WTC11 (cell line): ENCODE measurements at regions not wholly inside any gene's neighbourhood (a gene's known extent, or its start where the extent isn't known, plus 50 kb on each side); places are given as distances from the start of the nearest gene placed in this dataset.

Experiments
- ATAC-seq: fragments of 200-7000 bp; cut with Tn5 transposase; 2 replicates; pipeline ENCODE4 v1.10.0; 2021; ENCODE audit warnings: mild to moderate bottlenecking, moderate library complexity
- CTCF ChIA-PET: fragments of 300-600 bp; sonication (Branson Sonifier 250); formaldehyde crosslinking; loops from one replicate; lab custom pipeline; 2021; ENCODE audit warnings: antibody characterized with exemption; lab: Charles Lee
- POLR2A ChIA-PET: fragments of 350-600 bp; sonication (Branson Sonifier 250); formaldehyde crosslinking; loops from one replicate; lab custom pipeline; 2021; ENCODE audit warnings: antibody characterized with exemption; lab: Charles Lee
- DNase-seq: peaks from one replicate; pipeline ENCODE4 v3.0.0; 2021; ENCODE audit warnings: low spot score
- H3K27ac Mint-ChIP-seq: 2 replicates; pipeline ENCODE4 v1.8.0; 2021; ENCODE audit warnings: mixed read lengths
- H3K27me3 Mint-ChIP-seq: 2 replicates; pipeline ENCODE4 v1.8.0; 2021; ENCODE audit warnings: low read depth, mild to moderate bottlenecking, moderate library complexity, mixed read lengths
- H3K36me3 Mint-ChIP-seq: 2 replicates; pipeline ENCODE4 v1.8.0; 2021; ENCODE audit warnings: mixed read lengths
- H3K4me1 Mint-ChIP-seq: 2 replicates; pipeline ENCODE4 v1.8.0; 2022; ENCODE audit warnings: mixed read lengths
- H3K4me3 Mint-ChIP-seq: 2 replicates; pipeline ENCODE4 v1.8.0; 2021; ENCODE audit warnings: mild to moderate bottlenecking, moderate library complexity, mixed read lengths
- H3K9me3 Mint-ChIP-seq: 2 replicates; pipeline ENCODE4 v1.8.0; 2021; ENCODE audit warnings: mixed read lengths
- AFF4 ChIP-seq: sonication (generic); formaldehyde crosslinking; IDR thresholded peaks from 2 replicates; pipeline ENCODE4 v1.8.1; 2023; ENCODE audit warnings: mild to moderate bottlenecking, missing genetic modification reagents, borderline replicate concordance
- E2F4 ChIP-seq: sonication (generic); formaldehyde crosslinking; IDR thresholded peaks from 2 replicates; pipeline ENCODE4 v1.8.1; 2022; ENCODE audit warnings: low read depth, mild to moderate bottlenecking, moderate library complexity, missing genetic modification reagents, borderline replicate concordance
- ERG ChIP-seq: fragments of 250-450 bp; sonication (Bioruptor Pico); IDR thresholded peaks from 2 replicates; pipeline ENCODE4 v1.8.0; 2021; ENCODE audit warnings: mild to moderate bottlenecking
- ETV6 ChIP-seq: sonication (generic); formaldehyde crosslinking; IDR thresholded peaks from 2 replicates; pipeline ENCODE4 v1.8.1; 2022; ENCODE audit warnings: mild to moderate bottlenecking, missing genetic modification reagents
- FOXP1 ChIP-seq: sonication (generic); formaldehyde crosslinking; IDR thresholded peaks from 2 replicates; pipeline ENCODE4 v1.8.0; 2022; ENCODE audit warnings: missing genetic modification reagents, mild to moderate bottlenecking, moderate library complexity, borderline replicate concordance
- IRF1 ChIP-seq: sonication (generic); formaldehyde crosslinking; IDR thresholded peaks from 2 replicates; pipeline ENCODE4 v1.8.0; 2023; ENCODE audit warnings: missing genetic modification reagents
- NFATC4 ChIP-seq: fragments of 250-450 bp; sonication (Bioruptor Pico); IDR thresholded peaks from 2 replicates; pipeline ENCODE4 v1.9.0; 2021; ENCODE audit warnings: mild to moderate bottlenecking
- NFYB ChIP-seq: sonication (generic); formaldehyde crosslinking; conservative IDR thresholded peaks from 2 replicates; pipeline ENCODE4 v1.8.0; 2022; ENCODE audit warnings: low read depth, missing genetic modification reagents
- ZBTB43 ChIP-seq: sonication (generic); formaldehyde crosslinking; IDR thresholded peaks from 2 replicates; pipeline ENCODE4 v1.8.1; 2023; ENCODE audit warnings: mild to moderate bottlenecking, missing genetic modification reagents
- ZNF121 ChIP-seq: sonication (generic); formaldehyde crosslinking; IDR thresholded peaks from 2 replicates; pipeline ENCODE4 v1.8.0; 2023; ENCODE audit warnings: missing genetic modification reagents
- ZNF219 ChIP-seq: sonication (generic); formaldehyde crosslinking; IDR thresholded peaks from 2 replicates; pipeline ENCODE4 v1.8.0; 2023; ENCODE audit warnings: missing genetic modification reagents, mild to moderate bottlenecking, borderline replicate concordance
- ZNF232 ChIP-seq: sonication (generic); formaldehyde crosslinking; IDR thresholded peaks from 2 replicates; pipeline ENCODE4 v1.8.0; 2022; ENCODE audit warnings: mild to moderate bottlenecking, missing genetic modification reagents
- ZNF281 ChIP-seq: sonication (generic); formaldehyde crosslinking; IDR thresholded peaks from 2 replicates; pipeline ENCODE4 v1.8.0; 2023; ENCODE audit warnings: mild to moderate bottlenecking, missing genetic modification reagents

- Mint-ChIP-seq H3K36me3 (no peaks in the 10 kb centered on the region), H3K4me1 (peaks cover 13% of the 10 kb centered on the region), H3K9me3 (peaks cover 8% of the 10 kb centered on the region)
- TF ChIP-seq FOXP1 (CRISPR knock-in tag) (no peak), E2F4 (CRISPR knock-in tag) (no peak), ZNF219 (no peak), NFYB (CRISPR knock-in tag) (no peak), ZNF232 (CRISPR knock-in tag) (no peak), ERG (CRISPR knock-in tag) (no peak), ZNF121 (CRISPR knock-in tag) (no peak)
- TF ChIP-seq, all 79 proteins: peak for 0
- ChIA-PET POLR2A (no interaction called here), CTCF (interaction anchor here (0.8 to 1.1 kb wide), 3 partner anchors 44 to 154 kb away, joined by 3 to 4 read pairs (median 4); no protein-coding TSS in a partner anchor)
- Mint-ChIP-seq H3K27ac (no peak overlapping the region), H3K27me3 (peaks cover 2% of the 10 kb centered on the region; the same call in 1 of the 2 replicates), H3K4me3 (no peak overlapping the region)
- ATAC-seq (no peak), DNase-seq (no peak)
Observed at GRCh38 chr17:45677770-45678169, 106.3 kb upstream of the CRHR1 start.

GRCh38 chr17:45679426-45679825 is 104.7 kb upstream of the CRHR1 start:
- Mint-ChIP-seq H3K4me1 (peaks cover 13% of the 10 kb centered on the region), H3K27me3 (no peaks in the 10 kb centered on the region; the same call in 1 of the 2 replicates), H3K27ac (no peak overlapping the region), H3K9me3 (peaks cover 8% of the 10 kb centered on the region; the same call in 1 of the 2 replicates)
- POLR2A ChIA-PET, result no interaction called here
- CTCF ChIA-PET, result interaction anchor here (0.8 to 1.0 kb wide), 3 partner anchors 14 to 153 kb away, joined by 3 read pairs; no protein-coding TSS in a partner anchor
- no peak for TF ChIP-seq AFF4 (CRISPR knock-in tag)
- no peak for TF ChIP-seq NFATC4 (CRISPR knock-in tag)
- TF ChIP-seq IRF1 (CRISPR knock-in tag), result no peak
- TF ChIP-seq ZNF281 (CRISPR knock-in tag), result no peak
- TF ChIP-seq ETV6 (CRISPR knock-in tag), result no peak
- TF ChIP-seq ZBTB43 (CRISPR knock-in tag), result no peak
- TF ChIP-seq, all 79 proteins: peak for 0
- no peak overlapping the region for H3K4me3 Mint-ChIP-seq
- DNase-seq (no peak), ATAC-seq (no peak)
- H3K36me3 Mint-ChIP-seq, result no peaks in the 10 kb centered on the region
